Umbilical cord (tissue), 1 donor: ENCODE measurements at regions not wholly inside any gene's neighbourhood (a gene's known extent, or its start where the extent isn't known, plus 50 kb on each side); places are given as distances from the start of the nearest gene placed in this dataset.

Source experiments
- DNase-seq: peaks from one replicate; pipeline ENCODE4 v3.0.0-alpha.2; 2015; ENCODE audit warnings: low spot score

GRCh38 chr1:55632906-55633305 is 417.7 kb upstream of the USP24 start:
- no peak for DNase-seq

GRCh38 chr1:55632058-55632457 is 416.9 kb upstream of the USP24 start:
- DNase-seq: peak; percentile 49

GRCh38 chr1:55631509-55631908 is 416.3 kb upstream of the USP24 start:
- DNase-seq: no peak

- no peak for DNase-seq
Measured at GRCh38 chr1:55626326-55626725, 411.2 kb upstream of the USP24 start.

GRCh38 chr1:55624766-55625165 is 409.6 kb upstream of the USP24 start:
- DNase-seq: no peak

- peak; percentile 30 for DNase-seq
Measured at GRCh38 chr1:55623311-55623710, 408.1 kb upstream of the USP24 start.

- no peak for DNase-seq
Measured at GRCh38 chr1:55622074-55622473, 406.9 kb upstream of the USP24 start.

GRCh38 chr1:55618199-55618598 is 403.0 kb upstream of the USP24 start:
- no peak for DNase-seq

- no peak for DNase-seq
Measured at GRCh38 chr1:55617288-55617982, 402.3 kb upstream of the USP24 start.

GRCh38 chr1:55612988-55613387 is 397.8 kb upstream of the USP24 start:
- no peak for DNase-seq

- no peak for DNase-seq
Measured at GRCh38 chr1:55611123-55611522, 396.0 kb upstream of the USP24 start.

GRCh38 chr1:55610203-55610602 is 395.0 kb upstream of the USP24 start:
- DNase-seq: no peak

- no peak for DNase-seq
Measured at GRCh38 chr1:55609630-55610029, 394.5 kb upstream of the USP24 start.

- DNase-seq: no peak
Measured at GRCh38 chr1:55605155-55605554, 390.0 kb upstream of the USP24 start.

- DNase-seq: peak; percentile 80
Measured at GRCh38 chr1:55604749-55605148, 389.6 kb upstream of the USP24 start.

GRCh38 chr1:55604179-55604578 is 389.0 kb upstream of the USP24 start:
- peak; percentile 27 for DNase-seq

- no peak for DNase-seq
Measured at GRCh38 chr1:55600242-55600641, 385.1 kb upstream of the USP24 start.

GRCh38 chr1:55597910-55598309 is 382.7 kb upstream of the USP24 start:
- no peak for DNase-seq

GRCh38 chr1:55594701-55595100 is 379.5 kb upstream of the USP24 start:
- no peak for DNase-seq

- no peak for DNase-seq
Measured at GRCh38 chr1:55593298-55593697, 378.1 kb upstream of the USP24 start.

GRCh38 chr1:55592122-55592521 is 377.0 kb upstream of the USP24 start:
- no peak for DNase-seq

GRCh38 chr1:55589671-55590297 is 374.6 kb upstream of the USP24 start:
- peak; percentile 30 for DNase-seq

- DNase-seq: peak; percentile 57
Measured at GRCh38 chr1:55588309-55588708, 373.1 kb upstream of the USP24 start.

GRCh38 chr1:55586771-55587170 is 371.6 kb upstream of the USP24 start:
- no peak for DNase-seq
